ENCODE measurements at regions not wholly inside any gene's neighbourhood (a gene's known extent, or its start where the extent isn't known, plus 50 kb on each side); places are given as distances from the start of the nearest gene placed in this dataset.
"Not testable (repeated sequence)": the region's sequence is repeated elsewhere in the genome, so short reads cannot be mapped to it uniquely, and the experiment has no call there.

GRCh38 chr4:123682931-123683330, 286.3 kb downstream of the SPRY1 start:
- no peak for DNase-seq

GRCh38 chr4:123684937-123685336, 288.3 kb downstream of the SPRY1 start:
- DNase-seq: not testable (repeated sequence)

GRCh38 chr4:123695531-123695930, 298.9 kb downstream of the SPRY1 start:
- not testable (repeated sequence) for DNase-seq

GRCh38 chr4:123696687-123697086, 300.1 kb downstream of the SPRY1 start:
- no peak for DNase-seq

GRCh38 chr4:123698556-123698955, 302.0 kb downstream of the SPRY1 start:
- no peak for DNase-seq

- no peak for DNase-seq
Measured at GRCh38 chr4:123699880-123700771, 303.5 kb downstream of the SPRY1 start.

- no peak for DNase-seq
Measured at GRCh38 chr4:123701131-123701575, 304.6 kb downstream of the SPRY1 start.

GRCh38 chr4:123705419-123705818, 308.8 kb downstream of the SPRY1 start:
- no peak for DNase-seq

- DNase-seq: no peak
Measured at GRCh38 chr4:123706973-123707372, 310.4 kb downstream of the SPRY1 start.

GRCh38 chr4:123708902-123709301, 312.3 kb downstream of the SPRY1 start:
- DNase-seq: no peak

GRCh38 chr4:123709336-123709735, 312.7 kb downstream of the SPRY1 start:
- DNase-seq: no peak

GRCh38 chr4:123731035-123731434, 334.4 kb downstream of the SPRY1 start:
- DNase-seq: no peak

- DNase-seq: no peak
Measured at GRCh38 chr4:123737156-123737555, 340.6 kb downstream of the SPRY1 start.

GRCh38 chr4:123739806-123740205, 343.2 kb downstream of the SPRY1 start:
- DNase-seq: no peak

- DNase-seq: no peak
Measured at GRCh38 chr4:123740236-123740635, 343.6 kb downstream of the SPRY1 start.

GRCh38 chr4:123741906-123742305, 345.3 kb downstream of the SPRY1 start:
- DNase-seq: no peak

- no peak for DNase-seq
Measured at GRCh38 chr4:123743848-123744247, 347.3 kb downstream of the SPRY1 start.

- no peak for DNase-seq
Measured at GRCh38 chr4:123744664-123745290, 348.2 kb downstream of the SPRY1 start.

GRCh38 chr4:123747016-123747415, 350.4 kb downstream of the SPRY1 start:
- no peak for DNase-seq

- no peak for DNase-seq
Measured at GRCh38 chr4:123748806-123749205, 352.2 kb downstream of the SPRY1 start.

- no peak for DNase-seq
Measured at GRCh38 chr4:123749383-123749782, 352.8 kb downstream of the SPRY1 start.

GRCh38 chr4:123750044-123750443, 353.4 kb downstream of the SPRY1 start:
- no peak for DNase-seq

GRCh38 chr4:123755655-123756054, 359.1 kb downstream of the SPRY1 start:
- no peak for DNase-seq

GRCh38 chr4:123767806-123768205, 371.2 kb downstream of the SPRY1 start:
- DNase-seq: no peak
